ENCODE measurements at regions not wholly inside any gene's neighbourhood (a gene's known extent, or its start where the extent isn't known, plus 50 kb on each side); places are given as distances from the start of the nearest gene placed in this dataset.
"Not testable (repeated sequence)": the region's sequence is repeated elsewhere in the genome, so short reads cannot be mapped to it uniquely, and the experiment has no call there.

DNA sequence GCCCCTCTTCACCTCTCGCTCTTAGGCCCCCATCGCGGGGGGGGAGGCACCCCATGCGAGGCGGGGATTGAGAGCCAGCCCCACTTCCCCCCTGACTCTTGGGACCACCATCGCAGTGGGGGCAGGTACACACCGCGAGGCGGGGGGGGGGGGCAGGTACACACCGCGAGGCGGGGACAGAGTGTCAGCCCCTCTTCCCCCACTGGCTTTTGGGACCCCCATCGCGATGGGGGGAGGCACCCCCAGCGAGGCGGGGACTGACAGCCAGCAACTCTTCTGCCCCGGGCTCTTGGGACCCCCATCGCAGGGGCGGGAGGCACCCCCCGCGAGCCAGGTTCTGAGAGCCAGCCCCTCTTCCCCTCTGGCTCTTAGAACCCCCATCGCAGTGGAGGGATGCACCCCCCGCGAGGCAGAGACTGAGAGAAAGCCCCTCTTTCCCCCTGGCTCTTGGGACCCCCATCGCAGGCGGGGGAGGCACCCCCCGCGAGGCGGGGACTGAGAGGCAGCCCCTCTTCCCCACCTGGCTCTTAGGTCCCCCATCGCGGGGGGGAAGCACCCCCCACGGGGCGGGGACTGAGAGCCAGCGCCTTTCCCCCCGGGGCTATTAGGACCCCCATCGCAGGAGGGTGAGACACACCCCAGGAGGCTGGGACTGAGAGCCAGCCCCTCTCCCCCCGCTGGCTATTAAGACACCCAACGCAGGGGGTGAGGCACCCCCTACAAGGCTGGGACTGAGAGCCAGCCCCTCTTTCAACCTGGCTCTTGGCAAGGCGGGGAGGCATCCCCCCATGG is 196.5 kb upstream of the PZP start:
- DNase-seq (ENCODE audit: low read depth in 1 of 2, low spot score in 1 of 2), result no peak
- Histone ChIP-seq H3K27me3 (ENCODE audit: insufficient read depth, poor library complexity, severe bottlenecking) (no peaks in the 10 kb centered on the region), H3K4me3 (replicated peaks; ENCODE audit: insufficient read depth, low read length) (no peak overlapping the region), H3K27ac (replicated peaks) (no peak overlapping the region)
- no peak for TF ChIP-seq POLR2AphosphoS5 (IDR thresholded peaks at IDR 0.05; ENCODE audit: low read depth)

DNA sequence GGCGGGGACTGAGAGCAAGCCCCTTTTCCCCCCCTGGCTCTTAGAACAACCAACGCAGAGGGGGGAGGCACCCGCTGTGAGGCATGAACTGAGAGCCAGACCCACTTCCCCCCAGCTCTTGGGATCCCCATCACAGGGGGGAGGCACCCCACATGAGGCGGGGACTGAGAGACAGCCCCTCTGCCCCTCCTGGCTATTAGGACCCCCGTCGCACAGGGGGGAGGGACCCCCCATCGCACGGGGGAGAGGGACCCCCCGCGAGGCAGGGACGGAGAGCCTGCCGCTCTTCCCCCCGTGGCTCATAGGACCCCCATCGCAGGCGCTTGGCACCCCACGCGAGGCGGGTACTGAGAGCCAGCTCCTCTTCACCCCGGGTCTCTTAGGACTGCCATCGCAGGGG is 195.8 kb upstream of the PZP start:
- no peak overlapping the region for H3K4me3 ChIP-seq (replicated peaks; ENCODE audit: insufficient read depth, low read length)
- H3K27ac ChIP-seq (replicated peaks), result no peak overlapping the region
- no peaks in the 10 kb centered on the region for H3K27me3 ChIP-seq (ENCODE audit: insufficient read depth, poor library complexity, severe bottlenecking)
- no peak for DNase-seq (ENCODE audit: low read depth in 1 of 2, low spot score in 1 of 2)
- TF ChIP-seq POLR2AphosphoS5 (IDR thresholded peaks at IDR 0.05; ENCODE audit: low read depth) (no peak), GABPA (IDR thresholded peaks at IDR 0.05; ENCODE audit: low read depth) (no peak), SPI1 (IDR thresholded peaks at IDR 0.05; ENCODE audit: borderline replicate concordance, low read depth) (no peak)
- TF ChIP-seq, protein P1, sequence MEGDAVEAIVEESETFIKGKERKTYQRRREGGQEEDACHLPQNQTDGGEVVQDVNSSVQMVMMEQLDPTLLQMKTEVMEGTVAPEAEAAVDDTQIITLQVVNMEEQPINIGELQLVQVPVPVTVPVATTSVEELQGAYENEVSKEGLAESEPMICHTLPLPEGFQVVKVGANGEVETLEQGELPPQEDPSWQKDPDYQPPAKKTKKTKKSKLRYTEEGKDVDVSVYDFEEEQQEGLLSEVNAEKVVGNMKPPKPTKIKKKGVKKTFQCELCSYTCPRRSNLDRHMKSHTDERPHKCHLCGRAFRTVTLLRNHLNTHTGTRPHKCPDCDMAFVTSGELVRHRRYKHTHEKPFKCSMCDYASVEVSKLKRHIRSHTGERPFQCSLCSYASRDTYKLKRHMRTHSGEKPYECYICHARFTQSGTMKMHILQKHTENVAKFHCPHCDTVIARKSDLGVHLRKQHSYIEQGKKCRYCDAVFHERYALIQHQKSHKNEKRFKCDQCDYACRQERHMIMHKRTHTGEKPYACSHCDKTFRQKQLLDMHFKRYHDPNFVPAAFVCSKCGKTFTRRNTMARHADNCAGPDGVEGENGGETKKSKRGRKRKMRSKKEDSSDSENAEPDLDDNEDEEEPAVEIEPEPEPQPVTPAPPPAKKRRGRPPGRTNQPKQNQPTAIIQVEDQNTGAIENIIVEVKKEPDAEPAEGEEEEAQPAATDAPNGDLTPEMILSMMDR (IDR thresholded peaks at IDR 0.05; ENCODE audit: insufficient read depth, low read length), result no peak
- TF ChIP-seq, protein P2, sequence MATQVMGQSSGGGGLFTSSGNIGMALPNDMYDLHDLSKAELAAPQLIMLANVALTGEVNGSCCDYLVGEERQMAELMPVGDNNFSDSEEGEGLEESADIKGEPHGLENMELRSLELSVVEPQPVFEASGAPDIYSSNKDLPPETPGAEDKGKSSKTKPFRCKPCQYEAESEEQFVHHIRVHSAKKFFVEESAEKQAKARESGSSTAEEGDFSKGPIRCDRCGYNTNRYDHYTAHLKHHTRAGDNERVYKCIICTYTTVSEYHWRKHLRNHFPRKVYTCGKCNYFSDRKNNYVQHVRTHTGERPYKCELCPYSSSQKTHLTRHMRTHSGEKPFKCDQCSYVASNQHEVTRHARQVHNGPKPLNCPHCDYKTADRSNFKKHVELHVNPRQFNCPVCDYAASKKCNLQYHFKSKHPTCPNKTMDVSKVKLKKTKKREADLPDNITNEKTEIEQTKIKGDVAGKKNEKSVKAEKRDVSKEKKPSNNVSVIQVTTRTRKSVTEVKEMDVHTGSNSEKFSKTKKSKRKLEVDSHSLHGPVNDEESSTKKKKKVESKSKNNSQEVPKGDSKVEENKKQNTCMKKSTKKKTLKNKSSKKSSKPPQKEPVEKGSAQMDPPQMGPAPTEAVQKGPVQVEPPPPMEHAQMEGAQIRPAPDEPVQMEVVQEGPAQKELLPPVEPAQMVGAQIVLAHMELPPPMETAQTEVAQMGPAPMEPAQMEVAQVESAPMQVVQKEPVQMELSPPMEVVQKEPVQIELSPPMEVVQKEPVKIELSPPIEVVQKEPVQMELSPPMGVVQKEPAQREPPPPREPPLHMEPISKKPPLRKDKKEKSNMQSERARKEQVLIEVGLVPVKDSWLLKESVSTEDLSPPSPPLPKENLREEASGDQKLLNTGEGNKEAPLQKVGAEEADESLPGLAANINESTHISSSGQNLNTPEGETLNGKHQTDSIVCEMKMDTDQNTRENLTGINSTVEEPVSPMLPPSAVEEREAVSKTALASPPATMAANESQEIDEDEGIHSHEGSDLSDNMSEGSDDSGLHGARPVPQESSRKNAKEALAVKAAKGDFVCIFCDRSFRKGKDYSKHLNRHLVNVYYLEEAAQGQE (IDR thresholded peaks at IDR 0.05; ENCODE audit: insufficient replicate concordance, low read depth), result no peak

DNA sequence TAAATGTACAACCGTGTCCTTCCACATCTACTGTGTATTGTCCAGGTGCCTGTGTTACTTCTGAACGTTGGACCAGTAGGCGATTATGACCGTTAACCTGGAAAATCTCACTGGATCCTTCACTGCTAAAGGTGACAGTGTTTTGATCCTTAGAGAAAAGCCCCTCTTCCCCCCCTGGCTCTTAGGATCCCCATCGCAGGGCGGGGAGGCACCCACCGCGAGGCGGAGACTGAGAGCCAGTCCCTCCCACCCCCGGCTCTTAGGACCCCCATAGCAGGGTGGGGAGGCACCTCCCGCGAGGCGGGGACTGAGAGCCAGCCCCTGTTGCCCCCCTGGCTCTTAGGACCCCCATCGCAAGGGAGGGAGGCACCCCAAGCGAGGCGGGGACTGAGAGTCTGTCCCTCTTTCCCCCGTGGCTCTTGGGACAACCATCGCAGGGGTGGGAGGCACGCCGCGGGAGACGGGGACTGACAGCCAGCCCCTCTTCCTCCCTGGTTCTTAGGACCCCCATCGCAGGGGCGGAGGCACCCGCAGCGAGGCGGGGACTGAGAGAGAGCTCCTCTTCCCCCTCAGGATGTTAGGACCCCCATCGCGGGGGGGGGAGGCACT is 194.3 kb upstream of the PZP start:
- not testable (repeated sequence) for H3K27ac ChIP-seq (replicated peaks); H3K4me3 ChIP-seq (replicated peaks; ENCODE audit: insufficient read depth, low read length); DNase-seq (ENCODE audit: low read depth in 1 of 2, low spot score in 1 of 2); H3K27me3 ChIP-seq (ENCODE audit: insufficient read depth, poor library complexity, severe bottlenecking)

DNA sequence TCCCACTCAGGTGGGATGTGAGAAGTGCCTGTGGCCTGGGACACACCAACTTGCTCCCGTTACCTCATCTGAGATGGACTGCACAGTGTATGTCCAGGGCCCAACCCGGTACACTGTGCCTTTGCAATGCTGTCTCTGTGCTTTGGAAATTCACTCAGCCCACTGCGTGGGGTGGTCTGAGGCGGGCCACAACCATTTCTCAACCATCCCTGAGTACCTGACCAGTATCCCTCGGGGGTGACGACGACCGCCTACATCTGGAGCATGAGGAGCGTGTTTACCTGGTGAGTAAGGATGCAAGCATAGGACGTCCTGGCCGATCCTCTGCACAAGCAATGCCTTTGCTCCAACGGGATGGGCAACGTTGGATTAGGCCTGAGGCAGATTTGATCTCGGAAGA is 188.2 kb upstream of the PZP start:
- not testable (repeated sequence) for DNase-seq (ENCODE audit: low read depth in 1 of 2, low spot score in 1 of 2); H3K27me3 ChIP-seq (ENCODE audit: insufficient read depth, poor library complexity, severe bottlenecking); H3K27ac ChIP-seq (replicated peaks); H3K4me3 ChIP-seq (replicated peaks; ENCODE audit: insufficient read depth, low read length)

DNA sequence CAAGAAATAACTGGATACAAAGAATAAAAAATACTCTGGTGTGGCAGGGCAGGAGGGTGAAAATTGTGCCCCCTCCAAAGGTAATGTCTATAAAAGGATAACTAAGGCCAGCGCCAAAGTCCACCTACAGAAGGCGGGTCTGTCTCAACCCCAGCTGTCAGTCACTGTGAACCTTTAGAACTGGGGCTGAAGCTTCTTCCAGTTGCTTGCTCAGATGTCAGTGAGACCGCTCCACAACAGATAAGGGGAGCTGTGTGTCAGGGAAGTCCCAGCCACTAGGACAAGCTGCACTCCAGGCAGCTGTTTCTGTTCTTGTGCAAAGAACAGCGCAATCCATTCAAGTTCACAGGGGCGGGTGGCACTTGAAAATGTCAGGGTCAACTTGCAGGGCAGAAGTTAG is 187.0 kb upstream of the PZP start:
- not testable (repeated sequence) for H3K27ac ChIP-seq (replicated peaks); DNase-seq (ENCODE audit: low read depth in 1 of 2, low spot score in 1 of 2); H3K27me3 ChIP-seq (ENCODE audit: insufficient read depth, poor library complexity, severe bottlenecking); H3K4me3 ChIP-seq (replicated peaks; ENCODE audit: insufficient read depth, low read length)

DNA sequence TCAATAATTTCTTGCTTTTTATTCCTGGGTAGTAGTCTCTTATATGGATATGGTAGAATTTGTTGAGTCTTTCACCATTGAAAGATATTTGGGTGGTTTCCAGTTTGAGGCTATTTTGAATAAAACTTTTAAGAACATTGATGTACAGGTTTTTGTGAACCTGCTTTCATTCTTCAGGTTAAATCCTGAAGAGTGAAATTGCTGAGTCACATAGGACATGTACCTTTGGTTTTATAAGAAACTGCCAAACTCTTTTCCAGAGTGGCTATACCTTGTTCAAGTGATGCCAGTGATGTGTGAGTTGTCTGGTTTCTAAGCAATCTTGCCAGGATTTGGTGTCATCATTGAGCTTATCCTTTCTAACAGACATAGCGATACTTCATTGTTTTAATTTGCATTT is 184.6 kb upstream of the PZP start:
- no peak for DNase-seq (ENCODE audit: low read depth in 1 of 2, low spot score in 1 of 2)
- TF ChIP-seq, protein P2 (IDR thresholded peaks at IDR 0.05; ENCODE audit: insufficient replicate concordance, low read depth), result no peak
- TF ChIP-seq SPI1 (IDR thresholded peaks at IDR 0.05; ENCODE audit: borderline replicate concordance, low read depth) (no peak), GABPA (IDR thresholded peaks at IDR 0.05; ENCODE audit: low read depth) (no peak), POLR2AphosphoS5 (IDR thresholded peaks at IDR 0.05; ENCODE audit: low read depth) (no peak)
- TF ChIP-seq, protein P1 (IDR thresholded peaks at IDR 0.05; ENCODE audit: insufficient read depth, low read length), result no peak
- H3K27me3 ChIP-seq (ENCODE audit: insufficient read depth, poor library complexity, severe bottlenecking), result no peaks in the 10 kb centered on the region
- H3K4me3 ChIP-seq (replicated peaks; ENCODE audit: insufficient read depth, low read length), result no peak overlapping the region
- no peak overlapping the region; the same call in 1 of the 2 replicates for H3K27ac ChIP-seq (replicated peaks)

Measured in HL-60 (cell line).